B cell (primary cell): ENCODE measurements at regions not wholly inside any gene's neighbourhood (a gene's known extent, or its start where the extent isn't known, plus 50 kb on each side); places are given as distances from the start of the nearest gene placed in this dataset.

ENCODE experiments used
- CTCF ChIP-seq: fragments of 200-600 bp; IDR thresholded peaks from one replicate; pipeline ENCODE4 v1.8.0; 2022; ENCODE audit warnings: antibody characterized with exemption, mild to moderate bottlenecking
- EZH2 ChIP-seq: IDR thresholded peaks from 2 replicates; pipeline ENCODE4 v1.6.1; 2012; ENCODE audit warnings: borderline replicate concordance, low read depth, mild to moderate bottlenecking, moderate library complexity, low read length; ENCODE audit not compliant: insufficient read depth, poor library complexity, severe bottlenecking

- TF ChIP-seq CTCF: no peak
- TF ChIP-seq EZH2: no peak
Measured at GRCh38 chr10:129241461-129241860, 225.6 kb upstream of the MGMT start.
